SW480 (cell line): ENCODE measurements at regions not wholly inside any gene's neighbourhood (a gene's known extent, or its start where the extent isn't known, plus 50 kb on each side); places are given as distances from the start of the nearest gene placed in this dataset.
"Not testable (repeated sequence)": the region's sequence is repeated elsewhere in the genome, so short reads cannot be mapped to it uniquely, and the experiment has no call there.

ENCODE experiments used
- DNase-seq: peaks from one replicate; pipeline ENCODE4 v3.0.0-alpha.2; 2016; ENCODE audit warnings: low spot score

DNA sequence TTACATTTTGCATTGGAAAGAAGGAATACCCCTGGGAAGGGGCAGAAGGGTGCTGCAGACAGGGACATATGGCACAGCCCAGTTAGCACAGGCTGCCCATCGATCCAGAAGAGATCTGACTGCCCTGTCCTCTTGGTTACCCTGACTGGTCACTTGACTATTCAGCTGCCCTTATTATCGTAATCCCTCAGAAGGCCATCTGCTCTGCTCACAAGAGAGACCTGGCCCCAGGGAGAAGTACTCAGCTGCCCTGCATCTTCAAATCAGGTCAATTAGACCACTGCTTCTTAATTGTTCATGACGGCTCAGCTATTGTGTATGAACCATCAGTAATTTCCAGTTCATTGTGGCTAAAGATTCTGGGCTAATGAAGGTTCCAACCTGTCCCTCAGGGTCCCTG lies 345.0 kb downstream of the TLE1 start:
- no peak for DNase-seq

DNA sequence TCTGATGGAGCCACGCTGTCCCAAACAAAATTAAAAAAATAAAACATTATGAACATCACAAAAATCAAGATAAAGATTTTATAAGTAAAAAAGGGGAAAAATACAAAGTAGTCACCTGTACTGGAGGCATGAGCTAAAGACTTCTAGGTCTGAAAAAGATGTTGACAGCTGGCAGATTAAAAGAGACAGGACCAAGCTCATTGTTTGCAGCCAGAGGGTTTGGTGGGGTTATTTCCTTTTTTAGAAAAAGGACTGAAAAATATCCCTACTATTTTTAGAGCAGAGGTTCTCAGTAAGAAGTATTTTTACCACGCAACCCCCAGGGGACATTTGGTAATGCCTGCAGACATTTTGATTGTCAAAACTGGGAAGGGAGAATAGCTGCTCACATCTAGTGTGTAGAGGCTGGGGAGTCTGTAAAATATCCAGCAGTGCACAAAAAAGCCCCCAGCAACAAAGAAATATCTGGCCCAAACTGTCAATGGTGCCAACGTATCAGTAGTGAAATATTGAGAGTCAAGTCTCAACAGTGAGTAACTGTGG lies 353.4 kb downstream of the TLE1 start:
- no peak for DNase-seq

DNA sequence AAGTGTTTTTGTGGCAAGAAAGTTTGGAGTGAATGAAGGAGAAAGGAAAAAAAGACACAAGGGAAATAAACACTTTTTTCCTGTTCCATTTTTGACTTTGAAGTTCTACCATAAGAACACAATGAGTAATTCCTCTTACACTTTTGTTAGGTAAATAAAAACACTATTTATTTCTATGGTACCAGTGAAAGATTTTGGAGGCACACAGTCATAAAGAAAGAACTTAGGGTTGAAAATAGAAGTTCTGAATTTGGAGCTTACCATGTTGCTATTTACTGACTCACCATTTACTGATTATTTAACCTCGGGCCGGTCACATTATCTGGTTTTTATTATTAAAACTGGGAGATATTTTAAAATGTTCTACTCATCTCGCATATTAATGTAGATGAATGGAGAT lies 367.8 kb downstream of the TLE1 start:
- DNase-seq, result no peak

DNA sequence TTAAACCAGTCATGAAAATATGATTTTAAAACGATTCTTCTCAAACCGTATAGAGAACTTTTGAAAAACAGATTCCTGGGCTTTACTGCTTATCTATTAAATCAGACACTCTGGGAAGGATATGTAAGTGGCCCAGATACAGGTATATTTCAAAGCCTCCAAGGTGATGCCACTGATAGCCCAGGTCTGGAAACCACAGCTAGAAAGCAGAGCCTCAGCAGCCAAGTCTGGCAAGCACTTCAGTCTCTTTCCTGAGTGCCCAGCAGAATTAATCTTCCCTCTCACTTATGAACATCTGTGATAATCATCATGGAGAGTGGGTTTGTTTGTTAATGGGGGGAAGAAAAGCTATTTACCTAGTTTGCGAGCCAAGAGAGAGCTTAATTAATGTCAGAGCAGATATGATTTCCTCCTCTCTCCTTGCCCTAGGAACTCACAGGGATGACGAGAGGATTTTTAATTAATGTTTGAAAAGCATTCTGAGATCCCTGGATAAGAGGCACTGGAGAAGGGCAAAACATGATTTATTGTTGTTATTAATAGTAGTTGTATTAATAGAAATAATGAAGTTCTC lies 368.4 kb downstream of the TLE1 start:
- DNase-seq, result no peak

- peak; percentile 6 for DNase-seq
Measured at GRCh38 chr9:81318571-81318970, 370.8 kb downstream of the TLE1 start.

GRCh38 chr9:81317939-81318338 lies 371.4 kb downstream of the TLE1 start:
- no peak for DNase-seq

GRCh38 chr9:81317223-81317622 lies 372.1 kb downstream of the TLE1 start:
- no peak for DNase-seq

- no peak for DNase-seq
Measured at GRCh38 chr9:81314490-81314889, 374.9 kb downstream of the TLE1 start.

- DNase-seq, result no peak
Measured at GRCh38 chr9:81313877-81314276, 375.5 kb downstream of the TLE1 start.

GRCh38 chr9:81312346-81312745 lies 377.0 kb downstream of the TLE1 start:
- no peak for DNase-seq

DNA sequence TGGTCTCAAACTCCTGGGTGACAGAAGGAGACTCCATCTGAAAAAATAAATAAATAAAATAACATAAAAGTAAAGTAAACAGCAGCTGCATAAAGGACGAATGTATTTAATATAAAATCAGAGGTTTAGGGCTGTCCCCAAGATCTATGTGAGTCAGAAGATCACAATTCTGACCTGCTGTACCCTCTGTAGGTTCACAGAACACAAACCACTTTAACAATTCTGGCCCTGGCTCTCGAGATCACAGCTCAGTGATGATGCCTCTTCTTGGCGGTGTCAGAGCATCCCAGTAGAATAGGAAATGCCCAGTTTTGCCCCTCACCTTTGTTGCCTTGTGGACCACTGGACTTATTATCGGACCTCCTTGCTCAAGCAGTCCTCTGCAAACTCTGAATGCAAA lies 380.9 kb downstream of the TLE1 start:
- no peak for DNase-seq

- not testable (repeated sequence) for DNase-seq
Measured at GRCh38 chr9:81307791-81308190, 381.6 kb downstream of the TLE1 start.

DNA sequence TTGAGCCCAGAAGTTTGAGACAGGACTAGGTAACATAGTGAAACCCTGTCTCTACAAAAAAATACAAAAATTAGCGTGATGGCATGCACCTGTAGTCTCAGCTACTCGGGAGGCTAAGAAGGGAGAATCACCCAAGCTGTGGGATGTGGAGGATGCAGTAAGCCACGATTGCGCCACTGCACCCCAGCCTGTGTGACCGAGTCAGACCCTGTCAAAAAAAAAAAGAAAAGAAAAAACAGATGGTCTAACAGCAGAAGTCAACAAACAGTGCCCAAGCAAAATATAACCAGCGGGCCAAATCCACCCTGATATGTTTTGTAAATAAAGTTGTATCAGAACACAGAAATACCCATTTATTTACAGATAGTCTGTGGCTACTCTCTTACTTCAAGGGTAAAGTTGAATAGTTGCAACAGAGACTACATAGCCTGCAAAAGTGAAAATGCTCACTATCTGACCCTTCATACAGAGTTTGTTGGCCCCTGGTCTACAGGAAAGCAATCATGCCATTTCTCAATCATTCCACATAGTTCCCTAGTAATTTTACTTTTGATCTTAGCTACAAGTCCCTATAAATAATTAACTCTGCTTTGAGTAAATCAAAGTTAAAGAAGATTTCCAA lies 383.7 kb downstream of the TLE1 start:
- DNase-seq, result no peak

DNA sequence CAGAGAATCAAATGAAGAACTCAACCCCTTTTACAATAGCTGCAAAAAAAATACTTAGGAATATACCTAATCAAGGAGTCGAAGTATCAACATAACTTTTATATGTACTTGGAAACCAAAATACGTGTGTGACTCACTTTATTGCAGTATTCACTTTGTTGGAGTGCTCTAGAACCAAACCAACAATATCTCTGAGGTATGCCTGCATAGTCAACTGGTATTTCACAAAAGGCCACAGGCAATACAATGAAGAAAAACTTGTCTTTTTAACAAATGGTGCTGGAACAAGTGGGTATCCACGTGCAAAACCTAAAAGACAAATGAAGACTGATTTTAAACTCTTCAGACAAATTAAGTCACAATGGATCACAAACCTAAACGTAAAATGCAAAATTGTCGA lies 385.7 kb downstream of the TLE1 start:
- DNase-seq, result no peak

- no peak for DNase-seq
Measured at GRCh38 chr9:81293651-81294050, 395.7 kb downstream of the TLE1 start.

GRCh38 chr9:81292056-81292805 lies 397.1 kb downstream of the TLE1 start:
- no peak for DNase-seq

DNA sequence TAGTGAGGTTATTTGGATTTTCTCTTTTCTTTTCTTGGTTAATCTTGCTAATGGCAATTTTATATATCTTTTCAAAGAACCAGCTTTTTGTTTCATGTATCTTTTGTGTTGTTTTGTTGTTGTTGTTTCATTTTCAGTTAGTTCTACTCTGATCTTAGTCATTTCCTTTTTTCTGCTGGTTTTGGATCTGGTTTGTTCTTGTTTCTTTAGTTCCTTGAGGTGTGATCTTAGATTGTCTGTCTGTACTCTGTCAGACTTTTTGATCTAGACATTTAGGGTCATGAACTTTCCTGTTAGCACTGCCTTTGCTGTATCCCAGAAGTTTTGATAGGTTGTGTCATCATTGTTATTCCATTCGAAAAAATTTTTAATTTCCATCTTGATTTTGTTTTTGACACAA lies 399.7 kb downstream of the TLE1 start:
- no peak for DNase-seq

GRCh38 chr9:81268048-81268447 lies 421.3 kb downstream of the TLE1 start:
- no peak for DNase-seq

GRCh38 chr9:81266674-81267073 lies 422.7 kb downstream of the TLE1 start:
- DNase-seq, result peak; percentile 5

- DNase-seq, result no peak
Measured at GRCh38 chr9:81266086-81266485, 423.3 kb downstream of the TLE1 start.

GRCh38 chr9:81264516-81264915 lies 424.8 kb downstream of the TLE1 start:
- no peak for DNase-seq

GRCh38 chr9:81259896-81260295 lies 429.5 kb downstream of the TLE1 start:
- DNase-seq, result no peak

DNA sequence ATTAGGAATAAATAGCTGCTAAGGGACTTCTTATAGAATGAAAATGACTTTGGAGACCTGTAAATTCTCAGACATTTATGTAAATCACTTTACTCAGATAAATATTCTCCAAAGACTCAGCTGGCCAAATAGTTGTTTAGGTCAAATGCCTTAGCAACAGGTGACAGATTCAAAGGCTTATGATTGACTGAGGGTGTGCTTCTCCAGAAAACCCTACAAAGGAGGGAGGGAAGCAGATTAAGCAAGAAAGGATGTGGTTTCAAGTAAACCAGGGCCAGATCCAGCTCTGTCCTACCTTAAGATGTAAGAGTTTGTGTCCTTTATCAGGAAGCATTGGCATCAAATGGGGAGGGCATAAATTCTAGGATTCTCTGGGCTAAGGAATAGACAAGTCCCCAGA lies 433.0 kb downstream of the TLE1 start:
- DNase-seq, result no peak
